ENCODE measurements at regions not wholly inside any gene's neighbourhood (a gene's known extent, or its start where the extent isn't known, plus 50 kb on each side); places are given as distances from the start of the nearest gene placed in this dataset.

DNA sequence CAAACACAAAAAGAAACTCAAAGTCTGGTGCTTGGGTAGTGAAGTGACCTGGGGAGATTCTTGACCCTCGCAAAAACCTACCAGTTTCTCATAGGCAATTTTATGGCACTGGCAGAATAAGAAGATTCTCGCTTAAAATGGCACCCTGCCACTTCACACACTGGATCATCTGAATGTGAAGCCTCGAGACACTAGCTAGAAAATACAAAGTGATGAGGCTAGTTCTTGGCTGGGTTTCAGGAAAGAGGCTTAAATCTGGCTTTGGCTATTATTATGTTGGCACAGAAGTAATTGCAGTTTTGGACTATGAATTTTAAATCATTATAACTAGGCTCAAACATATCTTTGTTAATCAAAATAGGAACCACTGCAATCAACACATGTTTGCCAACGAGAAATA lies 634.7 kb upstream of the BOD1L1 start:
- TF ChIP-seq, protein P1, sequence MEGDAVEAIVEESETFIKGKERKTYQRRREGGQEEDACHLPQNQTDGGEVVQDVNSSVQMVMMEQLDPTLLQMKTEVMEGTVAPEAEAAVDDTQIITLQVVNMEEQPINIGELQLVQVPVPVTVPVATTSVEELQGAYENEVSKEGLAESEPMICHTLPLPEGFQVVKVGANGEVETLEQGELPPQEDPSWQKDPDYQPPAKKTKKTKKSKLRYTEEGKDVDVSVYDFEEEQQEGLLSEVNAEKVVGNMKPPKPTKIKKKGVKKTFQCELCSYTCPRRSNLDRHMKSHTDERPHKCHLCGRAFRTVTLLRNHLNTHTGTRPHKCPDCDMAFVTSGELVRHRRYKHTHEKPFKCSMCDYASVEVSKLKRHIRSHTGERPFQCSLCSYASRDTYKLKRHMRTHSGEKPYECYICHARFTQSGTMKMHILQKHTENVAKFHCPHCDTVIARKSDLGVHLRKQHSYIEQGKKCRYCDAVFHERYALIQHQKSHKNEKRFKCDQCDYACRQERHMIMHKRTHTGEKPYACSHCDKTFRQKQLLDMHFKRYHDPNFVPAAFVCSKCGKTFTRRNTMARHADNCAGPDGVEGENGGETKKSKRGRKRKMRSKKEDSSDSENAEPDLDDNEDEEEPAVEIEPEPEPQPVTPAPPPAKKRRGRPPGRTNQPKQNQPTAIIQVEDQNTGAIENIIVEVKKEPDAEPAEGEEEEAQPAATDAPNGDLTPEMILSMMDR (IDR thresholded peaks at IDR 0.05), result no peak
- no peak for TF ChIP-seq POLR2A (IDR thresholded peaks at IDR 0.05; ENCODE audit: low read depth)
- no peak for TF ChIP-seq POLR2AphosphoS5 (IDR thresholded peaks at IDR 0.05)

All from esophagus muscularis mucosa (tissue), 3 donors.